Activated CD8-positive, alpha-beta T cell treated with anti-CD3 and anti-CD28 coated beads, Interleukin-2, amount 10 ng/mL, durations not matched to agents 7 days and 5 days (primary cell): ENCODE measurements at regions not wholly inside any gene's neighbourhood (a gene's known extent, or its start where the extent isn't known, plus 50 kb on each side); places are given as distances from the start of the nearest gene placed in this dataset.

Experiments
- ATAC-seq: fragments of 150-1000 bp; cut with Tn5 transposase; one replicate; pipeline ENCODE4 v1.10.0; 2021; ENCODE audit warnings: moderate library complexity
- CTCF ChIA-PET: fragments of 350-600 bp; sonication (Branson Sonifier 250); formaldehyde crosslinking; loops from one replicate; lab custom pipeline; 2021; ENCODE audit warnings: antibody characterized with exemption; lab: Charles Lee
- POLR2A ChIA-PET: fragments of 350-600 bp; sonication (Branson Sonifier 250); formaldehyde crosslinking; loops from one replicate; lab custom pipeline; 2021; ENCODE audit warnings: antibody characterized with exemption; lab: Charles Lee
- DNase-seq: peaks from one replicate; pipeline ENCODE4 v3.0.0-alpha.2; 2020
- H3K27ac Mint-ChIP-seq: one replicate; pipeline ENCODE4 v1.8.0; 2021; ENCODE audit warnings: mild to moderate bottlenecking, mixed read lengths
- H3K27me3 Mint-ChIP-seq: one replicate; pipeline ENCODE4 v1.8.0; 2021; ENCODE audit warnings: low read depth, mixed read lengths
- H3K36me3 Mint-ChIP-seq: one replicate; pipeline ENCODE4 v1.8.0; 2021; ENCODE audit warnings: low read depth, mixed read lengths
- H3K4me1 Mint-ChIP-seq: one replicate; pipeline ENCODE4 v1.8.0; 2021; ENCODE audit warnings: low read depth, mixed read lengths
- H3K4me3 Mint-ChIP-seq: one replicate; pipeline ENCODE4 v1.8.0; 2021; ENCODE audit warnings: mild to moderate bottlenecking, mixed read lengths
- H3K9me3 Mint-ChIP-seq: one replicate; pipeline ENCODE4 v1.8.0; 2022; ENCODE audit warnings: mixed read lengths; ENCODE audit not compliant: insufficient read depth

DNA sequence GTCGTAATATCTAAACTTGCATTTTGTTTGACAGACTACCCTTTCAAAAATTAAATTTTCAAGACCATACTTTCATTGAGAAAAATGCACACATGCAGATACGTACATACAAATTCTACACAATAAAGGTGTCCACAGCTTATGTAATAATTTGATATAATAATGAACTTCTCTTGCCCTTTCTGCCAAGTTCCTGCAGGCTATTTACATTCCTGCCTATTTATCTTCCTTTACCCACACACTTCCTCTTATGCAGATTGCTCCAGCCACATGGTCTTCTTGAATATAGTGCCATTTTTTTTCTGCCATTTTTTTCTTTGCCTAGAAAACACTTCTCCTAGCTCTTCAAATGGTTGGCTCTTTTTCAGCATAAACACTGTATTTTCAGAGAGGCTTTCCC is 826.9 kb upstream of the CDH8 start:
- ChIA-PET POLR2A (no interaction called here), CTCF (no interaction called here)
- no peaks in the 10 kb centered on the region for H3K4me1 Mint-ChIP-seq
- no peak for DNase-seq
- peaks cover 14% of the 10 kb centered on the region for H3K9me3 Mint-ChIP-seq
- no peak overlapping the region for H3K27ac Mint-ChIP-seq
- no peaks in the 10 kb centered on the region for H3K27me3 Mint-ChIP-seq
- no peak overlapping the region for H3K4me3 Mint-ChIP-seq
- ATAC-seq: no peak
- H3K36me3 Mint-ChIP-seq: no peaks in the 10 kb centered on the region

DNA sequence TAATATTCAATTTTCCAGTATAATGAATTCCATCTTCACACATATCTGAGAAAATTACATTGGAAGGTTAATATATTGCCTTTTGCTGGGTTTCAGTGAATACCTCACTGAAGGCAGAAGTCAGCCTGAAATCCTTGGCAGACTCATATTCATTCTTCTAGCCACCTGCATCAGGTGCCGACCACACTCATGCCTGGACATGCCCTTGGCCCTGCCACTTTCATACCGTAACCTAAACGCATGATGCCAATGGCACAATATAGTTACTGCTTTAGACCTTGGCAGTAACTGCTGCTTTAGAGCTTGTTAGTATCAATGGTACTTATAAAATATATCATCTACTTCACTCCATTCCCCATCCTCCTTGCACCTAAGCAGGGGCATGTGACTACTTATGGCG is 817.6 kb upstream of the CDH8 start:
- POLR2A ChIA-PET: no interaction called here

DNA sequence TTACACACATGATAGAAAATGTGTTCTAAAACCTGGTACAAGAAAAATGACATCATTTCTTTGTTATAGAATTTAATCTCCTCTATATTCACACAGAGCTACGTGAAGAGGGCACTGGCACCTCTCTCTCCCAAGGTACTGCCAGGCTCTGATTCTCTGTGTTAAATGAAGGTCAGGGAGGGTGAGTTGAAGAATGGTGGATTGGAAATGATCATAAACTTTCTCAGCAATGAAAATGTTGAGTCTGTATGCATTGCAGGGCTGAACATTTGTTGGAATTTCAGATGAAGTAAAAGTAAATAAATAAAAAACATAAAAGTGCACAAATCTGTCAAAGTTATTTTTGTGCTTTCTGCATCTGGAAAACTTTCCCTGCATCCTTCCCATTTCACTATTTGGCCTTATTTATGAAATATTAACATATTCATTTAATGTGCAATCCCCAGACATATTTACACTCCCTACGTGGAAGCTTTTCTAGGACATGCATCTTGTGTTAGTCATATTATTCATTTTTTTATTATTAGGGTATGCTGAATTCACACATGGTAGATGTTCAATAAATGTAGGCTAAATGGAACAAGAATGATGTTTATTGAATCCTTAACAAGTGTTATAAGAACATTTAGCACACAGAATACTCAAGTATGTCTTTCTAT is 810.3 kb upstream of the CDH8 start:
- Mint-ChIP-seq H3K4me3 (no peak overlapping the region), H3K27ac (no peak overlapping the region), H3K27me3 (no peaks in the 10 kb centered on the region), H3K4me1 (no peaks in the 10 kb centered on the region), H3K36me3 (no peaks in the 10 kb centered on the region), H3K9me3 (peaks cover 25% of the 10 kb centered on the region)
- ChIA-PET CTCF (no interaction called here), POLR2A (no interaction called here)
- ATAC-seq: no peak
- no peak for DNase-seq

More for the DNA sequence above, 817.6 kb upstream of the CDH8 start:
- Mint-ChIP-seq H3K27ac (no peak overlapping the region), H3K27me3 (no peaks in the 10 kb centered on the region), H3K36me3 (no peaks in the 10 kb centered on the region), H3K9me3 (peaks cover 15% of the 10 kb centered on the region), H3K4me1 (no peaks in the 10 kb centered on the region), H3K4me3 (no peak overlapping the region)
- DNase-seq (no peak), ATAC-seq (no peak)
- CTCF ChIA-PET: no interaction called here

GRCh38 chr16:62832214-62832613 is 796.0 kb upstream of the CDH8 start:
- no peak for ATAC-seq
- CTCF ChIA-PET: no interaction called here

DNA sequence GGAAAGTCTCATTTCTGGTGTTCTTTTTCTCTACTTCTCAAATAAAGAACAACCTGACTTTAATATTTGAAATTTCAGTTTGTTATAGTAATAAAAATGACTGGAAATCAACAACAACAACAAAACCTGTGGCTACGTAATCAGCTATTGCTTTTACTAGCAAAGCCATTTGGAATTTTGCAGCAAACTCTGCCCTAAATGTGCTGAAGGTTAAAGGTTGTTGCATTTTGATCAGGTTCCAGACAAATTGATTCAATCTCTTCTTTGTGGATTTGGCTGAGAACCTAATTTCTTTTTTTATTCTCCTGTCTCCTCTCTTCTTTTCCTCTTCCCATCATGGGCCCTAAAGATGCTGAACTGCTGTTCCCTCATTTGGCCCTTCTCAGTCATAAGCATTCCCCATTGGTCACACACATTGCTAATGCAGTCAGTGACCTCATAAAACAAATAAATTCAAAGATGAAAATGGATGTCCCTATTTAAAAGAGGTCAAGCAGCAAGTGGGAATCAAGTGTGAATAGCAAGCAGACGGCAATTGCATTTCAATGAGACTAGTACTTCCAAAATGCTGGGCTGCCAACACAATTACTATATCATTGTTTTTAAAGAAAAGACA is 795.1 kb upstream of the CDH8 start:
- ChIA-PET CTCF (no interaction called here), POLR2A (no interaction called here)
- H3K9me3 Mint-ChIP-seq: peaks cover 40% of the 10 kb centered on the region
- DNase-seq (no peak), ATAC-seq (no peak)
- H3K36me3 Mint-ChIP-seq: no peaks in the 10 kb centered on the region
- no peak overlapping the region for H3K27ac Mint-ChIP-seq
- H3K27me3 Mint-ChIP-seq: no peaks in the 10 kb centered on the region
- no peak overlapping the region for H3K4me3 Mint-ChIP-seq
- no peaks in the 10 kb centered on the region for H3K4me1 Mint-ChIP-seq

More at GRCh38 chr16:62832214-62832613, 796.0 kb upstream of the CDH8 start:
- Mint-ChIP-seq H3K4me3 (no peak overlapping the region), H3K27ac (no peak overlapping the region), H3K36me3 (no peaks in the 10 kb centered on the region), H3K4me1 (no peaks in the 10 kb centered on the region), H3K27me3 (no peaks in the 10 kb centered on the region), H3K9me3 (peaks cover 38% of the 10 kb centered on the region)
- DNase-seq: no peak
- POLR2A ChIA-PET: no interaction called here

DNA sequence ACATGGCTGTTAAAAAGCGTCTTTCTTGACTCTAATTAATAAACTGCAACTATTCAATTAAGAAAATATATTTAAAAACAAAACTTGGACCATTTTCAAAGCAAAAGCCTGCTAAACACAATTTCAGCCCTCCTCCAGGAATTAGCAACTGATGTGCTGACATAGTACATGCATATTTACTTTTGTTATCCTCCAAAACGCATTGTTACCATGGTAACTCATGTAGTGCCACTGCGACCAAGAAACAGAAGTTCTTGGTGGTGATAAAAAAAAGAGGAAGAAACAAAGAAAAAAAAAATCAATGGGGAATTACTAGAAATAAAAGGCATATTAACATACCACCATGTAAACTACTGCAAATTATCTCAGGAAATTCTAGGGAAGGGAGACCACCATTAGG is 793.4 kb upstream of the CDH8 start:
- Mint-ChIP-seq H3K9me3 (peaks cover 33% of the 10 kb centered on the region), H3K27ac (no peak overlapping the region), H3K36me3 (no peaks in the 10 kb centered on the region), H3K27me3 (no peaks in the 10 kb centered on the region), H3K4me1 (no peaks in the 10 kb centered on the region), H3K4me3 (no peak overlapping the region)
- ATAC-seq: no peak
- ChIA-PET POLR2A (no interaction called here), CTCF (no interaction called here)
- DNase-seq: no peak

GRCh38 chr16:62829084-62829483 is 792.8 kb upstream of the CDH8 start:
- H3K4me1 Mint-ChIP-seq: no peaks in the 10 kb centered on the region
- ATAC-seq: no peak
- CTCF ChIA-PET: no interaction called here

GRCh38 chr16:62821824-62822223 is 785.6 kb upstream of the CDH8 start:
- ChIA-PET POLR2A (no interaction called here), CTCF (no interaction called here)
- DNase-seq (no peak), ATAC-seq (no peak)
- H3K27me3 Mint-ChIP-seq: no peaks in the 10 kb centered on the region
- no peaks in the 10 kb centered on the region for H3K36me3 Mint-ChIP-seq
- H3K27ac Mint-ChIP-seq: no peak overlapping the region
- H3K9me3 Mint-ChIP-seq: peaks cover 8% of the 10 kb centered on the region
- no peak overlapping the region for H3K4me3 Mint-ChIP-seq
- no peaks in the 10 kb centered on the region for H3K4me1 Mint-ChIP-seq

More at GRCh38 chr16:62829084-62829483, 792.8 kb upstream of the CDH8 start:
- Mint-ChIP-seq H3K27me3 (no peaks in the 10 kb centered on the region), H3K36me3 (no peaks in the 10 kb centered on the region), H3K27ac (no peak overlapping the region), H3K4me3 (no peak overlapping the region), H3K9me3 (peaks cover 33% of the 10 kb centered on the region)
- no peak for DNase-seq
- POLR2A ChIA-PET: no interaction called here

- ChIA-PET POLR2A (no interaction called here), CTCF (no interaction called here)
- Mint-ChIP-seq H3K4me3 (no peak overlapping the region), H3K27ac (no peak overlapping the region), H3K27me3 (no peaks in the 10 kb centered on the region), H3K9me3 (peaks cover 18% of the 10 kb centered on the region), H3K4me1 (no peaks in the 10 kb centered on the region), H3K36me3 (no peaks in the 10 kb centered on the region)
- ATAC-seq: no peak
- no peak for DNase-seq
Observed at GRCh38 chr16:62816971-62817519, 780.8 kb upstream of the CDH8 start.

- ChIA-PET CTCF (no interaction called here), POLR2A (no interaction called here)
- DNase-seq: no peak
- Mint-ChIP-seq H3K9me3 (peaks cover 19% of the 10 kb centered on the region), H3K4me1 (no peaks in the 10 kb centered on the region), H3K4me3 (no peak overlapping the region), H3K36me3 (no peaks in the 10 kb centered on the region), H3K27me3 (no peaks in the 10 kb centered on the region), H3K27ac (no peak overlapping the region)
- ATAC-seq: no peak
Observed at GRCh38 chr16:62814891-62815290, 778.7 kb upstream of the CDH8 start.

DNA sequence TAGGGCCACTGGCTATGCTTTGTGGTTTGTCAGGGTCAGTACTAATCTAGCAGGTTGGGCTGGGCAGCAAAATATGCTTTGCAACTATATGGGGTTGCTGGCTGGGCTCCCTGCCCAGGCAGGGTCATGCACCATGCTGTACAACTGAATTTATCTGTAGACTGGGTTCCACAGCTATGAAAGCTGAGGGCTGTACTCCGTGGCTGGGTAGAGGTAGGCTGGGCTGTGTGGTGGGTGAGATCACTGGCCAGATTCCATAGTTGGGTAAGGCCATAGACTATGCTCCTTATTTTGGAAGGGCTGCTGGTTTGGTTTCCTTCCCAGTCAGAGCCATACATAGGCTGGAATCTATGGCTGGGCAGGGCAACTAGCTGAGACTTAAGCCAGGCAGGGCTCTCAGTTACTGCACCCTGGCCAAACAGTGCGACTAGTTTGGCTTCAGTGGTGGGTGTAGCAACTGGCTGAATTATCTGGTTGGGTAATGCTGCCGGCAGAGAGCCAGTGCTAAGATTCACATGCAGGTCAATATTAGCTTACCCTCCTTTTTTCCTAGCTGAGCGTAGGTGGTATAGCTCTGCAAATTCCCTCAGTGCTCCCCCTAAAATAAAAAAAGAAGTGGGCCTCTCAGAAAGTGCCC is 769.1 kb upstream of the CDH8 start:
- DNase-seq: no peak

GRCh38 chr16:62794724-62795123 is 758.5 kb upstream of the CDH8 start:
- Mint-ChIP-seq H3K27ac (no peak overlapping the region), H3K27me3 (no peaks in the 10 kb centered on the region), H3K9me3 (peaks cover 61% of the 10 kb centered on the region), H3K4me1 (no peaks in the 10 kb centered on the region), H3K36me3 (no peaks in the 10 kb centered on the region), H3K4me3 (no peak overlapping the region)
- CTCF ChIA-PET: no interaction called here
- ATAC-seq (no peak), DNase-seq (no peak)
- POLR2A ChIA-PET: no interaction called here

More for the DNA sequence above, 769.1 kb upstream of the CDH8 start:
- Mint-ChIP-seq H3K27me3 (no peaks in the 10 kb centered on the region), H3K4me3 (no peak overlapping the region), H3K9me3 (peaks cover 5% of the 10 kb centered on the region), H3K27ac (no peak overlapping the region), H3K36me3 (no peaks in the 10 kb centered on the region), H3K4me1 (no peaks in the 10 kb centered on the region)
- no peak for ATAC-seq
- CTCF ChIA-PET: no interaction called here
- POLR2A ChIA-PET: no interaction called here
